H9 (cell line): ENCODE measurements at regions not wholly inside any gene's neighbourhood (a gene's known extent, or its start where the extent isn't known, plus 50 kb on each side); places are given as distances from the start of the nearest gene placed in this dataset.

Experiments
- DNase-seq: peaks from one replicate; pipeline ENCODE4 v3.0.0-alpha.2; 2017
- H2AFZ ChIP-seq: one replicate; pipeline ENCODE4 v1.6.1; 2013; ENCODE audit warnings: mild to moderate bottlenecking, low read length, control low read depth, moderate library complexity
- H2AK5ac ChIP-seq: 2 replicates; pipeline ENCODE4 v1.6.1; 2013; ENCODE audit warnings: low read length, control low read depth, mixed read lengths; ENCODE audit not compliant: insufficient read length
- H2BK120ac ChIP-seq: one replicate; pipeline ENCODE4 v1.6.1; 2013; ENCODE audit warnings: low read depth, mild to moderate bottlenecking, low read length, control low read depth, inconsistent platforms; ENCODE audit not compliant: poor library complexity, severe bottlenecking
- H2BK12ac ChIP-seq: 2 replicates; pipeline ENCODE4 v1.6.1; 2013; ENCODE audit warnings: low read length, control low read depth, mixed read lengths, low read depth; ENCODE audit not compliant: insufficient read length
- H2BK15ac ChIP-seq: 2 replicates; pipeline ENCODE4 v1.6.1; 2013; ENCODE audit warnings: low read depth, low read length, control low read depth
- H2BK20ac ChIP-seq: one replicate; pipeline ENCODE4 v1.6.1; 2013; ENCODE audit warnings: low read depth, mild to moderate bottlenecking, low read length, control low read depth, inconsistent platforms; ENCODE audit not compliant: poor library complexity, severe bottlenecking
- H2BK5ac ChIP-seq: 2 replicates; pipeline ENCODE4 v1.6.1; 2013; ENCODE audit warnings: low read length, control low read depth, mixed read lengths; ENCODE audit not compliant: insufficient read length
- H3K14ac ChIP-seq: 2 replicates; pipeline ENCODE4 v1.6.1; 2013; ENCODE audit warnings: low read length, control low read depth; ENCODE audit not compliant: insufficient read depth
- H3K18ac ChIP-seq: 2 replicates; pipeline ENCODE4 v1.6.1; 2013; ENCODE audit warnings: low read depth, mild to moderate bottlenecking, mixed read lengths, low read length, control low read depth; ENCODE audit not compliant: insufficient read length
- H3K23ac ChIP-seq: 2 replicates; pipeline ENCODE4 v1.6.1; 2013; ENCODE audit warnings: low read length, control low read depth, mixed read lengths, low read depth; ENCODE audit not compliant: insufficient read length
- H3K23me2 ChIP-seq: 2 replicates; pipeline ENCODE4 v1.6.1; 2013; ENCODE audit warnings: low read depth, mild to moderate bottlenecking, mixed read lengths, low read length, control low read depth; ENCODE audit not compliant: insufficient read length, poor library complexity, severe bottlenecking
- H3K27ac ChIP-seq: 2 replicates; pipeline ENCODE4 v1.5.1; 2013; ENCODE audit warnings: low read length, control low read depth, mixed read lengths, low read depth; ENCODE audit not compliant: insufficient read length
- H3K27me3 ChIP-seq: 2 replicates; pipeline ENCODE4 v1.6.1; 2013; ENCODE audit warnings: low read length, control low read depth, inconsistent platforms; ENCODE audit not compliant: insufficient read depth
- H3K4ac ChIP-seq: 2 replicates; pipeline ENCODE4 v1.6.1; 2013; ENCODE audit warnings: low read depth, mild to moderate bottlenecking, control low read depth, inconsistent platforms, low read length, moderate library complexity
- H3K4me1 ChIP-seq: 2 replicates; pipeline ENCODE4 v1.6.1; 2013; ENCODE audit warnings: low read length, control low read depth, inconsistent platforms; ENCODE audit not compliant: insufficient read depth
- H3K4me2 ChIP-seq: 2 replicates; pipeline ENCODE4 v1.6.1; 2013; ENCODE audit warnings: low read length, control low read depth, mixed read lengths; ENCODE audit not compliant: insufficient read length, insufficient read depth
- H3K56ac ChIP-seq: 2 replicates; pipeline ENCODE4 v1.6.1; 2013; ENCODE audit warnings: low read depth, mild to moderate bottlenecking, mixed read lengths, low read length, control low read depth; ENCODE audit not compliant: insufficient read length
- H3K79me1 ChIP-seq: 2 replicates; pipeline ENCODE4 v1.6.1; 2013; ENCODE audit warnings: low read depth, mild to moderate bottlenecking, moderate library complexity, low read length, control low read depth, inconsistent platforms; ENCODE audit not compliant: insufficient read depth, poor library complexity, severe bottlenecking
- H3K79me2 ChIP-seq: 2 replicates; pipeline ENCODE4 v1.6.1; 2013; ENCODE audit warnings: low read length, control low read depth, inconsistent platforms; ENCODE audit not compliant: insufficient read depth
- H3K9ac ChIP-seq: 2 replicates; pipeline ENCODE4 v1.6.1; 2013; ENCODE audit warnings: low read length, control low read depth, mixed read lengths; ENCODE audit not compliant: insufficient read length; ENCODE audit errors: extremely low read depth
- H3K9me3 ChIP-seq: one replicate; pipeline ENCODE4 v1.6.1; 2013; ENCODE audit warnings: low read depth, low read length, inconsistent platforms; ENCODE audit not compliant: control insufficient read depth
- H3T11ph ChIP-seq: one replicate; pipeline ENCODE4 v1.6.1; 2013; ENCODE audit warnings: mild to moderate bottlenecking, low read length, control low read depth, inconsistent platforms
- H4K20me1 ChIP-seq: one replicate; pipeline ENCODE4 v1.6.1; 2013; ENCODE audit not compliant: control insufficient read depth, insufficient read length, insufficient read depth
- H4K5ac ChIP-seq: 2 replicates; pipeline ENCODE4 v1.6.1; 2013; ENCODE audit warnings: low read depth, mild to moderate bottlenecking, mixed read lengths, low read length, control low read depth; ENCODE audit not compliant: insufficient read length
- H4K8ac ChIP-seq: replicated peaks from 2 replicates; pipeline ENCODE4 v1.6.1; 2013; ENCODE audit warnings: low read length, control low read depth, mixed read lengths, low read depth; ENCODE audit not compliant: insufficient read length
- H4K91ac ChIP-seq: 2 replicates; pipeline ENCODE4 v1.6.1; 2013; ENCODE audit warnings: low read depth, mild to moderate bottlenecking, moderate library complexity, mixed read lengths, low read length, control low read depth; ENCODE audit not compliant: insufficient read length
- H3K27ac Mint-ChIP-seq, 3 experiments: 2 replicates in 2 of 3; 3 replicates in 1 of 3; pipeline ENCODE4 v1.8.0; 2020 to 2021; ENCODE audit warnings: mixed read lengths in 3 of 3, mild to moderate bottlenecking in 1 of 3, moderate library complexity in 1 of 3
- H3K27me3 Mint-ChIP-seq: 2 replicates; pipeline ENCODE4 v1.8.0; 2021; ENCODE audit warnings: low read depth, mild to moderate bottlenecking, moderate library complexity, mixed read lengths
- H3K36me3 Mint-ChIP-seq, 3 experiments: 2 replicates in 2 of 3; 3 replicates in 1 of 3; pipeline ENCODE4 v1.8.0; 2020 to 2021; ENCODE audit warnings: low read depth in 3 of 3, mixed read lengths in 3 of 3; ENCODE audit not compliant: insufficient read depth in 1 of 3
- H3K4me1 Mint-ChIP-seq, 2 experiments: 2 replicates each; pipeline ENCODE4 v1.8.0; 2020; ENCODE audit warnings: mixed read lengths in 2 of 2
- H3K4me3 Mint-ChIP-seq, 2 experiments: 2 replicates in 1 of 2; 3 replicates in 1 of 2; pipeline ENCODE4 v1.8.0; 2020 to 2021; ENCODE audit warnings: mild to moderate bottlenecking in 2 of 2, mixed read lengths in 2 of 2, moderate library complexity in 1 of 2
- H3K9me3 Mint-ChIP-seq, 2 experiments: 2 replicates in 1 of 2; 3 replicates in 1 of 2; pipeline ENCODE4 v1.8.0; 2020; ENCODE audit warnings: mild to moderate bottlenecking in 2 of 2, mixed read lengths in 2 of 2, moderate library complexity in 1 of 2
- CTCF ChIP-seq: fragments of 200-600 bp; sonication (generic); conservative IDR thresholded peaks from 3 replicates; pipeline ENCODE4 v1.8.0; 2021; ENCODE audit warnings: antibody characterized with exemption, mild to moderate bottlenecking

GRCh38 chr5:8381972-8382371 lies 513.0 kb downstream of the MTRR start:
- H3K79me1 ChIP-seq, result no peaks in the 10 kb centered on the region
- H2AFZ ChIP-seq, result no peak overlapping the region

More at GRCh38 chr5:8381972-8382371, 513.0 kb downstream of the MTRR start:
- H4K5ac ChIP-seq, result no peak overlapping the region
- Mint-ChIP-seq H3K27ac (no peak overlapping the region), H3K4me1 (no peaks in the 10 kb centered on the region), H3K4me3 (no peak overlapping the region), H3K36me3 (no peaks in the 10 kb centered on the region), H3K9me3 (peaks cover 0 to 3% of the 10 kb centered on the region in 2 experiments; a peak in 1 of 5 replicates), H3K27me3 (peaks cover 3% of the 10 kb centered on the region)
- no peaks in the 10 kb centered on the region for H3K23me2 ChIP-seq
- H3K14ac ChIP-seq, result no peak overlapping the region
- H2AK5ac ChIP-seq, result no peak overlapping the region
- no peak overlapping the region for H3K56ac ChIP-seq
- H3T11ph ChIP-seq, result no peak overlapping the region
- TF ChIP-seq CTCF, result no peak
- H2BK20ac ChIP-seq, result no peak overlapping the region
- no peaks in the 10 kb centered on the region for H4K20me1 ChIP-seq
- H3K79me2 ChIP-seq, result no peaks in the 10 kb centered on the region
- H3K9me3 ChIP-seq, result no peaks in the 10 kb centered on the region
- H4K91ac ChIP-seq, result no peak overlapping the region
- H3K4ac ChIP-seq, result no peak overlapping the region
- H3K27me3 ChIP-seq, result no peaks in the 10 kb centered on the region
- no peak for DNase-seq
- no peak overlapping the region for H3K4me2 ChIP-seq
- H2BK120ac ChIP-seq, result no peak overlapping the region
- H3K27ac ChIP-seq, result no peak overlapping the region
- H3K18ac ChIP-seq, result no peak overlapping the region
- H3K9ac ChIP-seq, result no peak overlapping the region
- H2BK5ac ChIP-seq, result no peak overlapping the region
- H3K4me1 ChIP-seq, result no peaks in the 10 kb centered on the region
- H3K23ac ChIP-seq, result no peak overlapping the region
- no peak overlapping the region for H2BK12ac ChIP-seq
- no peak overlapping the region for H2BK15ac ChIP-seq
- no peak overlapping the region for H4K8ac ChIP-seq
